ENCODE measurements at regions not wholly inside any gene's neighbourhood (a gene's known extent, or its start where the extent isn't known, plus 50 kb on each side); places are given as distances from the start of the nearest gene placed in this dataset.

GRCh38 chrX:139044680-139045079 is 333.2 kb upstream of the FGF13 start:
- Mint-ChIP-seq H3K27ac (no peak overlapping the region), H3K4me1 (no peaks in the 10 kb centered on the region), H3K36me3 (ENCODE audit: low read depth) (no peaks in the 10 kb centered on the region), H3K4me3 (no peak overlapping the region), H3K27me3 (ENCODE audit: low read depth, poor library complexity) (no peaks in the 10 kb centered on the region), H3K9me3 (peaks cover 29% of the 10 kb centered on the region)
- no peak for TF ChIP-seq CTCF (IDR thresholded peaks at IDR 0.05)
- DNase-seq: no peak

GRCh38 chrX:139039041-139039440 is 327.5 kb upstream of the FGF13 start:
- TF ChIP-seq CTCF (IDR thresholded peaks at IDR 0.05): no peak
- Mint-ChIP-seq H3K27ac (no peak overlapping the region), H3K36me3 (ENCODE audit: low read depth) (no peaks in the 10 kb centered on the region), H3K4me3 (no peak overlapping the region), H3K4me1 (no peaks in the 10 kb centered on the region), H3K27me3 (ENCODE audit: low read depth, poor library complexity) (no peaks in the 10 kb centered on the region), H3K9me3 (peaks cover 42% of the 10 kb centered on the region)
- no peak for DNase-seq

GRCh38 chrX:139026811-139027210 is 315.3 kb upstream of the FGF13 start:
- TF ChIP-seq CTCF (IDR thresholded peaks at IDR 0.05): no peak
- Mint-ChIP-seq H3K4me3 (no peak overlapping the region), H3K27ac (no peak overlapping the region), H3K36me3 (ENCODE audit: low read depth) (no peaks in the 10 kb centered on the region), H3K9me3 (peaks cover 17% of the 10 kb centered on the region), H3K27me3 (ENCODE audit: low read depth, poor library complexity) (no peaks in the 10 kb centered on the region), H3K4me1 (no peaks in the 10 kb centered on the region)
- no peak for DNase-seq

- H3K4me1 Mint-ChIP-seq: no peaks in the 10 kb centered on the region
- H3K36me3 Mint-ChIP-seq (ENCODE audit: low read depth): no peaks in the 10 kb centered on the region
- no peak overlapping the region for H3K4me3 Mint-ChIP-seq
- H3K27me3 Mint-ChIP-seq (ENCODE audit: low read depth, poor library complexity): no peaks in the 10 kb centered on the region
- TF ChIP-seq CTCF (IDR thresholded peaks at IDR 0.05): no peak
- H3K27ac Mint-ChIP-seq: no peak overlapping the region
- H3K9me3 Mint-ChIP-seq: peaks cover 18% of the 10 kb centered on the region
- no peak for DNase-seq
Measured at GRCh38 chrX:139026406-139026805, 314.9 kb upstream of the FGF13 start.

GRCh38 chrX:139025816-139026215 is 314.3 kb upstream of the FGF13 start:
- TF ChIP-seq CTCF (IDR thresholded peaks at IDR 0.05): no peak
- Mint-ChIP-seq H3K27ac (no peak overlapping the region), H3K4me3 (no peak overlapping the region), H3K36me3 (ENCODE audit: low read depth) (no peaks in the 10 kb centered on the region), H3K9me3 (peaks cover 15% of the 10 kb centered on the region), H3K4me1 (no peaks in the 10 kb centered on the region), H3K27me3 (ENCODE audit: low read depth, poor library complexity) (no peaks in the 10 kb centered on the region)
- no peak for DNase-seq

- no peaks in the 10 kb centered on the region for H3K4me1 Mint-ChIP-seq
- H3K9me3 Mint-ChIP-seq: peaks cover 15% of the 10 kb centered on the region
- H3K36me3 Mint-ChIP-seq (ENCODE audit: low read depth): no peaks in the 10 kb centered on the region
- no peak overlapping the region for H3K27ac Mint-ChIP-seq
- H3K4me3 Mint-ChIP-seq: no peak overlapping the region
- no peak for DNase-seq
- no peaks in the 10 kb centered on the region for H3K27me3 Mint-ChIP-seq (ENCODE audit: low read depth, poor library complexity)
- no peak for TF ChIP-seq CTCF (IDR thresholded peaks at IDR 0.05)
Measured at GRCh38 chrX:139023531-139023930, 312.0 kb upstream of the FGF13 start.
